ENCODE measurements at regions not wholly inside any gene's neighbourhood (a gene's known extent, or its start where the extent isn't known, plus 50 kb on each side); places are given as distances from the start of the nearest gene placed in this dataset.
"Not testable (repeated sequence)": the region's sequence is repeated elsewhere in the genome, so short reads cannot be mapped to it uniquely, and the experiment has no call there.

DNA sequence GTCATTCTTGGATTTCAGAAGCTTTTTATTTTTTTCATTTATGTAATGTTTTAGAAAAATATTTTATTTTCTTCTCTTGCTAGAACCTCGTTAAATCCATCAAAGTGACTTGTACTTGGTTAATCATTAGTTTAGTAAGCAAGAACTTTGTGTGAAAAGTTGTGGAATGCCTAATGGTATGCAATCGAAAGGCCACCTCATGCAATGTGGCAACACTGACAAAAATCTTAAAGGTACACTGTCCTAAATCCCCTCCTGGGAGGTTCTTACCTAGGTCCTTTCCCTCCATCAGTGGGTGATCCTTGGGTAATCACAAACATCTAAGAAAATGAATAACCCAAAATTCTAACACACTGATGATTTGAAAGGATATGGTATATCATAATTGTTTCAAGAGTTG lies 304.2 kb downstream of the DNAH5 start:
- DNase-seq = no peak

DNA sequence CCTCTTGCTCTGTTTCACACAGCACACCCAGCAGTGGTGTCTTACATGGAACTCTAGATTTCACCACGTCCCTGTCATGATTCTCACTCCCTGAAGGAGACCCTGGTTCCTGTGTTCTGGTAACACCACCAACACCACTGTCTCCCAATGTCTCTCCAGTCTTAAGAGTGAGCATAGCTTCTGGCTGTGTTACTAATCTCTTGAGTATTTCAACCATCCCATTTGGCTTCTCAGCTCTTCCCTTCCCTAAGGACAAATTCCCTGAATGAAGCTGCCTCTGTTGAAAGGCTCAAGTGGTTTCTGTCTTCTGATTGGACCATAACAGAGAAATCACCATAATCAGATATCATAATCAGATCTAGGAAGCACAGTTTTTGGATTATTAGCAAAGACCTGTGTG lies 311.8 kb downstream of the DNAH5 start:
- no peak for DNase-seq

DNA sequence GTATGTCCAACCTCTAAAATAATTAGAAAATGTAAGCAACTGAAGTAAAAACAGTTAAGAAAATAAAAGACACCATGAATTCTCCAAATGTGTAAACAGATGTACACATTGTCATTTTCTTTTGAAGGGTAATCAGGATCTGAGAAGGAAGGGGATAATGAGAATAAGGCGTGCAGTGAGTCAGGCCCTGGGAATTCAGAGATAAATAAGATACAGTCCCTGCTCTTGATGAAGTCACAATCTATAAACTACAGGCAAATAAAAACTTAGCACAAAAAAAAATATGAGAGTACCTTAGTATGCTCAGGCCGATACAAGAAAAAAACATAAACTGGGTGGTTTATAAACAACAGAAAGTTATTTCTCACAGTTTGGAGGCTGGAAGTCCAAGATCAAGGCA lies 315.3 kb downstream of the DNAH5 start:
- no peak for DNase-seq

DNA sequence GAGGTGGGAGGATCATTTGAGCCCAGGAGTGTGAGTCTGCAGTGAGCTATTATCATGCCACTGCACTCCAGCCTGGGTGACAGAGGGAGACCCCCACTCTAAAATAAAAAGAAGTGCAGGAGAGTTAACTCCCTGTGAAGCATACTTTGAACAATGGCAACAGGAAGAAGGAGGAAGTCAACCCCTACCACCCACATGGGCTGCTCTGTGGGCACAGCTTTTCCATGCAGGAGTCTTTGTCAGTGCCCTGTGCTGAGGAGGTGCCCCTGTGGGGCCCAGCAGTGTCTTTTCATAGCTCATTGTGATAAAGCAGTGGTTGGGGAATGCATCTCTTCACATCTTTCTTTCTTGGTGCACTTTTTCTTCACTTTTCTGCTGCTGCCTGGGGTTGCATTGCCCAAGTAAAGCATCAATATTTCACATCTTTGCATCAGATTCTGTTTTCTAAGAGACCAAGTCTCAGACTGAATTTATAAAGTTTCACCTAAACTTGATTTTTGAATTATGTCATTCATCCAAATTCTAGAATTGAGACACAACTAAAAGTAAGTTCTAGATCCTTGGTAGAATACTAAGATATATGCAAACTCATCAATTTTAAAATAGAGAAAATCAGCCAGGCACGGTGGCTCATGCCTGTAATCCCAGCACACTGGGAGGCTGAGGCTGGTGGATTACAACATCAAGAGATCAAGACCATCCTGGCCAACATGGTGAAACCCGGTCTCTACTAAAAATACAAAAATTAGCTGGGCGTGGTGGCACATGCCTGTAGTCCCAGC lies 316.6 kb downstream of the DNAH5 start:
- DNase-seq = no peak

DNA sequence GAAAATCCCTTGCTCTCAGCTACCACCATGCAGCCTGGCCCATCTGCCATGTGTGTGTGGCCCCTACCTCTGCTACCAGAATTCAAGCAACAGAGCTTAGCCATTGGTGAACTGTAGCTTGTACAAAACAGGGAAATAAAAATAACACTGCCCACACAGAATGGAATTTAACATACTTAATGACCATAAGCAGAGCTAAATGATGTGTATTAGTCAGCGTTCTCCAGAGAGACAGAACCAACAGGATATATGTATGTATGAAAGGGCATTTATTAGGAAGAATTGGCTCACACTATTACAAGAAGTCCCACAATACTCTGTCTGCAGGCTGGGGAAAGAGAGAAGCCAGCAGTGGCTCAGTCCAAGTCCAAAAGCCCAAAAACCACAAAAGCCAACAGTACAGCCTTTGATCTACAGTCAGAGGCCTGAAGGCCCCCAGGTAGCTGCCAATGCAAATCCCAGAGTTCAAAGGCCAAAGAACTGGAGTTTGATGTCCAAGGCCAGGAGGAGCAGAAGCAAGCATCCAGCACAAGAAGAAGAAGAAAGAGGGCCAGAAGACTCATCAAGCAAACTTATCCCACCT lies 318.8 kb downstream of the DNAH5 start:
- DNase-seq = no peak

DNA sequence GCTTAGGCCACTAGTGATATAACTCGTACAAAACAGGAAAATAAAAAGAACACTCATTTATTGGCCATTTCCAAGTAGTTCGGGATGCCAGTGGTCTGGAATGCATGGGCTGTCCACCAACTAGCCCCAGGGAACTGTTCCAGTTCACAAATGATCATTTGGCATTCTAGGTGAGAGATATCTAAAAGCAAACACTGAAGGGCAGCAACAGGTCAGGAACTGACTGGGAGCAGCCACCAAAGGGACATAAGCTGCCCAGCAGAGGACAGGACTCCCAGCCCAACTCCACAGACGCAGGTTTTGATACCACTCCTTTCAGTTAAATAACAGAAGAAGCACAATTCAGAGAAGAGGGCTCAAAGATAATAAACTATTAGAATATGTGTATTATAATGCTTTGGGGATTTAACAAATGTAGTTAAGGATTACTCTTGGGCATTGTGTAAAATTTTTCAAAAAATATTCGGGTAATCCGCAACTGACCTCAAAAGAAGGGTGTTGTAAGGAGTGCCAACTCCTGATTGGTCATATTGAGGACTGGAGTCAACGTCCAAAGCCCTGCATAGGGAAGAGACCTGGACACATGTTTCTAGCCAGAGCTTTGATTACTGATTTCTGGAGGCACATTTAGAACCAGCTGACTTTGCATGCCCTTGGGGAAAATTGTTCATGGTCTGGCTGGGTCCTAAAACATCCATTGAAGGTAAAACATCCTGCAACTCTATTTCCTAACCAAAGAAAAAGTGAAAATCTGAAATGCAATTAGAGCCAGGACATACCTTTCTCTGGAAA lies 320.0 kb downstream of the DNAH5 start:
- DNase-seq = no peak

DNA sequence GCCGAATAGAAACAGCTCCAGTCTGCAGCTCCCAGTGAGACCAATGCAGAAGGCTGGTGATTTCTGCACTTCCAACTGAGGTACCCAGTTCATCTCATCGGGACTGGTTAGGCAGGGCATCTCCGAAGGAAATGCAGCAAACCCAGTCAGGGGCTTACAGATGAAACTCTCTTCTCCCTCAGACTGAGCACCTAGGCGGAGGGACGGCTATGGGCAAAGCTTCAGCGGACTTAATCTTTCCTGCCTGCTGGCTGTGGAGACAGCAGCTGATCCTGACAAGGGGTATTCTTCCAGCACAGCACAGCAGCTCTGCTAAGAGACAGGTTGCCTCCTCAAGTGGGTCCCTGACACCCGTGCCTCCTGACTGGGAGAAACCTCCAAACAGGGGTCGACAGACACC lies 330.9 kb downstream of the DNAH5 start:
- no peak for DNase-seq

DNA sequence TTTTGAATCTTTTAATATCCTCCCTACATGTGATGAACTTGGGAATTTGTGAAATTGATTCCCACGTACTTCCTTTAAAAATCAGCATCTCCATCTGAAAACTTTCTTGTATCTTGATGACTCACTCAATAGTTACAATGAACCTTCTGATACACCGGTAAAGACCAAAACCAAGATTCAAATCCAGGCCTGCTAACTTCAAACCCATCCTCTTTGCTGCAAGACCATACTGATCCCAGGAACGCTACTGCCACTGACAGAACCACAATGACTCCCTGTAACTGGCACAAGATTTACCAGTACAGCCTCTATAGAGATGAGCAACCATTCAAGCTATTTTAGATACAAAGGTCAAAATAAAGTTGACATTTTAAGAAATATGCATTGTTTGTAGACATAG lies 332.9 kb downstream of the DNAH5 start:
- DNase-seq = no peak

DNA sequence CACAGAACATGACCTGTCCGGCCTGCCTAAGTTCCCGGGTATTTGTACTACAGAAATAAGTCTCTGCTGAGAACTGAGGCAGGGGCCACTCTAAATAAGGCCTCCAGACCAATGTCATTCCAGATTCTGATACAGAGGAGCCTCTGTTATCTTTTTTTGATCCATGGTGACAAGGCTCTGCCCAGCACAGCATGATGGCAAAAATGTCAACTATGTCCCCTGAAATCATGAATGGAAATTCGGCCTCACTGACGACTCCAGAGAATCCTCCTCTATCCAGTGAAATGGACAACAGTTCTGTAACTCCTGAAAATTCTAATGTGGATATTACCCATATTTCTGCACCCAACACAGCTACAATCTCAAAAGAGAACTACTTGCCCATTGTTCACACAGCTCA lies 335.0 kb downstream of the DNAH5 start:
- no peak for DNase-seq

DNA sequence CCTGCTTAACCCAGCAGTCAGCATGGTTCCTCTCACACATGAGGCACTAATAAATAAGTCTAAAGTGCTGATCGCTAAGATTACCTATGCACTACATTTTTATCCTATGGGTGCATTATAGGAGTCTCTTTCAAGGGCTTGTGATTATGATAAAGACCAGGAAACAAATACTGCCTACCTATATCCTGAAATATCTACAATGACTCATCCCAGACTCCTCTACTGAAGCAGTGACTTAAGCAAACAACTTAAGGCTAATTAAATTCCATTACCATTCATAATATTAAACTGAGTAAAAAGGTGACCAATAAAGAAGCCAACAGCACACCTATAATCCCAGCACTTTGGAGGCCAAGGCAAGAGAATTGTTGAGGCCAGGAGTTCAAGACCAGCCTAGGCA lies 338.4 kb downstream of the DNAH5 start:
- no peak for DNase-seq

DNA sequence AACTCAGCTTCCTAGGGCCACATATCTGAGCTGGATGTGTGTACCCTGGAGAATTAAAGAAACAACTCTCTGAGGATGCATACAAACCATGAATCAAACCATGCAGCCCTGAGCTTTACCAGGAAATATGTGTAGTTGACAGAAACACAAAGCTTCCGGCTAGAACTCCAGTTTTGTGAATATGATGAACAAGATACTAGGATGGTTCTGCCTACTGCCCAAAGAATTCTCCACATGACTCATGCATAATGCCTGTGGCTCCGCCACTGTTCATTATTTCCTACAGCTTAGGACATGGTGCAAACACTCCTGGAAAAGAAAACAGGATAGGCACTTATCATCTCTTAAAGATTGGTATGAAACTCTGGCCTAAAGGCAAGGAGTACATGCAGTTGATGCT lies 343.4 kb downstream of the DNAH5 start:
- no peak for DNase-seq

DNA sequence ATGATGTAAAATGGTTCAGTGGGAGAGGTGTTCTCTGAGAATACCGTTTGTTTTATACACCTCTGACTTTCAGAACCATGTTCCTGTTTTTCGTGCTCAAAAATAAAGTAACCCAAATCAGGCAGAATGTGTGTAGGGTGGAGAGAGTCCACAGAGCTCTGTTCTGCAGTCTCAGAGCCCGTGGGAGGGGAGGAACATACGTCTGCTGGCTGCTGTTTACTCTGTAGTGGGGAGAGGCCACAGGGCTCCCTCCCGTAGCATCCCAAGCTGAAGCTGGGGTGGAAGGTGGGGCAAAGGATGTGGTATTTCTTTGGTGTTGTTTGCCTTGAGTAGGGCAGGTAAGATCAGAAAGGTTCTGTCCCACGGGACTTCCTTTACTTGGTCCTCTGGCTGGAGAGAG lies 348.5 kb downstream of the DNAH5 start:
- DNase-seq = no peak

DNA sequence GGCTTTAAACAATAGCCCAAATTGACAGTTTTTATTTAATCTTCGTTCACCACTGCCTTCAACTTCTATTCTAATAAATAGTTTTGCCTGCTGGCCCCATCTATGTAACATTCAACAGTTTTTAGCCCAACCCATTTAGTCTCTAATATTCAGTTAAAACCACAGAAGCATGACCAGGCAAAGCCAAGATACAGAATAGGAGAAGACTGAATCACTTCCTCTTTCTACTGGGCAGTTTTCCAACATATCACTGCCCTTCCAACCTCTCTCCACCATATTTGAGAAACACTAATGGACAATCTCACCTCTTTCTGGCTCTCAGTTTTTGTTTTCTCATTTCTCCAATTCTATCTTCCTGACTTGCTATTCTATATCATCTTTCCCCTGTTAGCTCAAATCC lies 352.9 kb downstream of the DNAH5 start:
- peak; percentile 59 for DNase-seq

DNA sequence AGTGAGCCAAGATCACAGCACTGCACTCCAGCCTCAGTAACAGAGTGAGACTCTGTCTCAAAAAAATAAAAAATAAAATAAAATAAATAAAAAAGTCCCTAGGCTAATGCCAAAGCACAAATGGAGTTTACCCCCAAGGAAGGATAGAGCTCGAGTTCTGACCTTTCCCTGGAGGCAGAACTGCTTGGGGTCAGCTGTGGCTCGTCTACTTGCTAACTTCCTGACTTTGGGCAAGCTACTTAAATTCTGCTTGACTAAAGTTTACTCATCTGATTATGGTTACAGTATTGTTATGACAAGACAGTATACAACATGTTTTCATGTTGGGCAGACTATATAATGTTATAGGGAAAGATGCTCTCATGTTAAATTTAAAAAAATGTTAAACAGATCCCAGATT lies 359.2 kb downstream of the DNAH5 start:
- no peak for DNase-seq

DNA sequence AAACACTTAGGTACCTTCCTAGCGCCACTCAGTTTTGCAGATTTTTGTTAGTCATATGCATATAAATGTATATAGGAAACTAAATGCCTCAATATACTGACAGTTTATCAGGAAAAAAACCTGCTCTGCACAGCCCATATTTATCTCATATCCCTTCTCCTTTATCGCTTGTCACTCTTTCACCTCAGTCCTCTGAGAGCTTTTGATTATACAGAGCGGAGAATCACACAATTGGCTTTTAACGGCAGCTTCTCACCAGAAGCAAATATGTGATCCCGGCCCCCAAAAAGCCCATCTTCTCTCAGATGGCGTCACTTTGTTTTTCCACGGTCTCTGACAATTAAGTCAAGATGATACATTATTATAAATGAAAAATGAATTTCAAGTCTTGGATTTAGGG lies 362.6 kb downstream of the DNAH5 start:
- no peak for DNase-seq

DNA sequence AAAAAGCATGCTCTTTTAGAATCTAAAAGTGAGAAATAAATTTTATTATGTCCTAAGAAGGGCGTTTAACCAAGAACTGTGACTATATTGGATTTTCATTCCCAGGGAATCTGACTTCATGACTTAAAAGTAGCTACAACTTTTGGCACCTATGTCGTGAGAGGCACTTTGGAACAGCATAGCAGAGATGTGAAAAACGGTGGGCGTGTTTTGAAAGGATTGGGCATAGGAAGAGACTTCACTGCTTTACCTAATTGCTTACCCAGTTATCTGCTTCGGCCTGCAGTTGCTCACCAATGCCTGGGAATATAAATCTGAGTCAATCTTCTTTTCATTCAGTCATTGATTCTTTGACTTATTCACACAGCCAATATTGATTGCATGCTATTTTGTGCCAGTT lies 363.4 kb downstream of the DNAH5 start:
- no peak for DNase-seq

DNA sequence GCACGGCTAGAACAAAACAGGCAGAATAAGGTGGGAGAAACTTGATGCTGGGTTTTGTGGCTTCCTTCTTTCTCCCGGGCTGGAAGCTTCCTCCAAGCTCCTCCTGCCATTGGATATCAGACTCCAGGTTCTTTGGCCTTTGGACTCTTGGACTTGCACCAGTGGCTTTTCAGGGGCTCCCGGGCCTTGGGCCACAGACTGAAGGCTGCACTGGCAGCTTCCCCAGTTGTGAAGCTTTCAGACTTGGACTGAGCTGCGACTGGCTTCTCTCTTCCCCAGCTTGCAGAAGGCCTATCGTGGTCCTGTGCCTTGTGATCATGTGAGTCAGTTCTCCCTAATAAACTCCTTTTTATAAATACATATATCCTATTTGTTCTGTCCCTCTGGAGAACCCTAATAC lies 364.4 kb downstream of the DNAH5 start:
- no peak for DNase-seq

DNA sequence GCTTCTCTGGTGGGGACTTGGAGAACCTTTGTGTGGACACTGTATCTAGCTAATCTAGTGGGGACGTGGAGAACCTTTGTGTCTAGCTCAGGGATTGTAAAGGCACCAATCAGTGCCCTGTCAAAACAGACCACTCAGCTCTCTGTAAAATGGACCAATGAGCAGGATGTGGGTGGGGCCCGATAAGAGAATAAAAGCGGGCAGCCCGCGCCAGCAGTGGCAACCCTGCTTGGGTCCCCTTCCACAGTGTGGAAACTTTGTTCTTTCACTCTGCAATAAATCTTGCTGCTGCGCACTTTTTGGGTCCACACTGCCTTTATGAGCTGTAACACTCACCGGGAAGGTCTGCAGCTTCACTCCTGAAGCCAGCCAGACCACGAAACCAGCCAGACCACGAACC lies 365.4 kb downstream of the DNAH5 start:
- DNase-seq = not testable (repeated sequence)

DNA sequence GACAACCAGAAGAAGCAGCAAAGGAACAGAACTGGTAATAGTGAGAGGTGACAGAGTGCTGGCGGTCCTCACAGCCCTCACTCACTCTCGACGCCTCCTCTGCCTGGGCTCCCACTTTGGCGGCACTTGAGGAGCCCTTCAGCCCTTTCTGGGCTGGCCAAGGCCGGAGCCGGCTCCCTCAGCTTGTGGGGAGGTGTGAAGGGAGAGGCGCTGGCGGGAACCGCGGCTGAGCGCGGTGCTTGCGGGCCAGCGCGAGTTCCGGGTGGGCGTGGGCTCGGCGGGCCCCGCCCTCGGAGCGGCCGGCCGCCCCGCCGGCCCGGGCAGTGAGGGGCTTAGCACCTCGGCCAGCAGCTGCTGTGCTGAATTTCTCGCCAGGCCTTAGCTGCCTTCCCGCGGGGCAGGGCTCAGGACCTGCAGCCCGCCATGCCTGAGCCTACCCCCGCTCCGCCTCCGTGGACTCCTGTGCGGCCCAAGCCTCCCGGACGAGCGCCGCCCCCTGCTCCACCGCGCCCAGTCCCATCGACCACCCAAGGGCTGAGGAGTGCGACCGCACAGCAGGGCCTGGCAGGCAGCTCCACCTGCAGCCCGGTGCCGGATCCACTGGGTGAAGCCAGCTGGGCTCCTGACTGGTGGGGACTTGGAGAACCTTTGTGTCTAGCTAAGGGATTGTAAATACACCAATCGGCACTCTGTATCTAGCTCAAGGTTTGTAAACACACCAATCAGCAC lies 366.0 kb downstream of the DNAH5 start:
- not testable (repeated sequence) for DNase-seq

DNA sequence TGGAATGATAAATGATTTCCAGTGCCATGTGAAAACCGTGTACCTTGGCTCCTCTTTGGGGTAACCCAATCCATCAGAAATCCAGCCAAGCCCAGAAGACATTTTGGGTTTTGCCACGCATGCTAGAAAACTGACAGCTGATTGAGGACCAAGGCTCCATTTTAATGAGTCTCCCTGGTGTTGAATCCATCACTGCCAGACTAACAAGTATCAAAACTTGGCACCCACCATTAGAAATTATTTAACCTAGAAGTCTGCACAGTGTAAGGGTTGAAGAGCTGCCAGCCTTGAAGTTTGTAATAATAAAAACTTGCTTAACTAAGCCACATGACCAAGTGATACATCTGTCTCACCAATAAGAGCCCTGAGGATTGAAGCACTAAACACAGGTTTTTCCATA lies 369.9 kb downstream of the DNAH5 start:
- DNase-seq = no peak

DNA sequence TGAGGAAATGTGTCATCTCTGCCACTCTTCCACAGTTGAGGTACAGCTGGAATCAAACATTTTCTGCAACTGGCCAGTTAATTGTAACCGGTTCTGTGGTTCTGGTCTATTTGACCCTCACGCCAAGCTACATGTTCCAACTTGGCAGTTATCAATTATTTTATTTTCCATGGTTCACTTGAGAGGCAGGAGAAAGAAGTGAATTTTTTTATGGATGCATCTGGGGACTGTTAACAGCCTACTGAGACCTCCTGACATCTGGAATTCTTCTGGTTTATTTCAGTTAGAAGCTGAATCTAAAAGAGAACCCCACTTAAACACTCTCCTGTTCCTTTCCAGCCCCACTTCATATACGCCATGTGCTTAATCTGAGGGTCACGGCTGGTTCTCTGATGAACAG lies 372.3 kb downstream of the DNAH5 start:
- no peak for DNase-seq

DNA sequence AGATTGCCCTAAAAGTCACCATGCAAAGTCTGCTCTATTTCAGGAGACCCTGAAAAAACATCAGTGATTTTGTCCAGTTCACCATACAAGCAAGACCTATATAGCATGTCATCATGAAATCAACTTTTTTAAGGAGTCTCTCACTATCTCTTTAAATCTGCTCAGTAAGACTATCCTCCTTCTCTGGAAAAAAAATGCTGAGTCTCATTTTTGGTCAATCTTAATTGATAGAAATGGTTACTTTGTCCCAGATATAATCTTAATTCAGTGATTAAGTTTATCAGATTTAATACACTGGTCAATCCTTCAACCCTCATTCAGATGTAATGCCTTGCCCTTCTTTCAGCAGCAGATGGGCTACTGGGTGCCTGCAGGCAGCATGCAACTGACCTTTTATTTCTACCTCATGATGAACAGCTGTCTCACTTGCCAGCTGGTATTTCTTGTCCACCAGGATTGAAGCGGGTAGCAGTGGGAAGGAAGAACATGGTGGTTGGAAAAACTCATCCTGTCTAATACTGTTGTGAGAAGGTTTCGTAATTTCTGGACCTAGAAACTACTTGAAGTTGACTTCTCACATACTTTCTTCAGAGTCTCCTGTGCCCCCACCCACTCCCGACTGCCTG lies 375.3 kb downstream of the DNAH5 start:
- DNase-seq = no peak

DNA sequence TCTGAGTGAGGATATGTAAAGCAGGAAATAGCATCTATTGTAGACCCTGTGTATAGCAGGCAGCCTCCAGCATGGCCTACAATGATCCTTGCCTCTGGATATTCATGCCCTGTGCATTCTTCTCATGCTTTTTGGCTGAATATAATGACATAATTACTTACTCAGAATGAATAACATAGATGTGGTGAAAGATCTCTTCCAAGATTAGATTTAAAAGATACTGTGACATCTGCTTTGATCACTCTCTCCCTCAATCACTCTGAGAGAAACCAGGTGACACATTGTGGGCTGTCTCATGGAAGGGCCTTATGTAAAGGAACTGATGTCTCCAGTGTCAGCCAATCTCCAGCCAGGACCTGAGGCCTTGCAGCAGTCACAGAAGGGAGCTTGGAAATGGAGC lies 376.7 kb downstream of the DNAH5 start:
- no peak for DNase-seq
